Astrocyte (in vitro differentiated cells and primary cell): ENCODE measurements at regions not wholly inside any gene's neighbourhood (a gene's known extent, or its start where the extent isn't known, plus 50 kb on each side); places are given as distances from the start of the nearest gene placed in this dataset.

Source experiments
- EZH2 ChIP-seq: IDR thresholded peaks from 2 replicates; pipeline ENCODE4 v1.6.1; 2012; ENCODE audit warnings: mild to moderate bottlenecking, low read length, inconsistent platforms; ENCODE audit not compliant: insufficient read depth
- TF ChIP-seq, protein P1 (sequence below): IDR thresholded peaks from 2 replicates; pipeline ENCODE4 v1.5.1; 2011; ENCODE audit warnings: low read depth, mild to moderate bottlenecking, inconsistent platforms, low read length, moderate library complexity; ENCODE audit not compliant: insufficient read depth

DNA sequence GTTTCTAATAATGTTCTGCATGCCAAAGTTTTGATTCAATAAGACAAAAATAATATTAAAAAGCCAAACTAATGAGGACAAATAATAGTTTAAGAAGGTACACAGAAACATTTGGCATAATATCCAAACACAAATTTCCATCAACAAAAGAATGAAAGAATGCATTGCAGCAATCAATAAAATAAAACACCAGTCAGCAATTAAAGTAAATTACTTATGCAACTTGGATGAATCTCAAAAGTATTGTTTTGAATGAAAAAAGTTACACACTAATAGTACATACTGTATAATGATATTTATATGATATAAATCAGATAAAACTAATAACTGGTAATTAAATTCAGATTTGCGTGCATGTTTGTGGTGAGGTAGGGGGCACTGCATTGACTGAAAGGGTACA is 285.5 kb upstream of the PCDH10 start:
- no peak for TF ChIP-seq EZH2
- TF ChIP-seq, protein P1, sequence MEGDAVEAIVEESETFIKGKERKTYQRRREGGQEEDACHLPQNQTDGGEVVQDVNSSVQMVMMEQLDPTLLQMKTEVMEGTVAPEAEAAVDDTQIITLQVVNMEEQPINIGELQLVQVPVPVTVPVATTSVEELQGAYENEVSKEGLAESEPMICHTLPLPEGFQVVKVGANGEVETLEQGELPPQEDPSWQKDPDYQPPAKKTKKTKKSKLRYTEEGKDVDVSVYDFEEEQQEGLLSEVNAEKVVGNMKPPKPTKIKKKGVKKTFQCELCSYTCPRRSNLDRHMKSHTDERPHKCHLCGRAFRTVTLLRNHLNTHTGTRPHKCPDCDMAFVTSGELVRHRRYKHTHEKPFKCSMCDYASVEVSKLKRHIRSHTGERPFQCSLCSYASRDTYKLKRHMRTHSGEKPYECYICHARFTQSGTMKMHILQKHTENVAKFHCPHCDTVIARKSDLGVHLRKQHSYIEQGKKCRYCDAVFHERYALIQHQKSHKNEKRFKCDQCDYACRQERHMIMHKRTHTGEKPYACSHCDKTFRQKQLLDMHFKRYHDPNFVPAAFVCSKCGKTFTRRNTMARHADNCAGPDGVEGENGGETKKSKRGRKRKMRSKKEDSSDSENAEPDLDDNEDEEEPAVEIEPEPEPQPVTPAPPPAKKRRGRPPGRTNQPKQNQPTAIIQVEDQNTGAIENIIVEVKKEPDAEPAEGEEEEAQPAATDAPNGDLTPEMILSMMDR: no peak
